GM12891 (cell line): ENCODE measurements at regions not wholly inside any gene's neighbourhood (a gene's known extent, or its start where the extent isn't known, plus 50 kb on each side); places are given as distances from the start of the nearest gene placed in this dataset.
"Not testable (repeated sequence)": the region's sequence is repeated elsewhere in the genome, so short reads cannot be mapped to it uniquely, and the experiment has no call there.

Experiments
- PAX5 ChIP-seq: IDR thresholded peaks from 2 replicates; pipeline ENCODE4 v1.6.1; 2011; ENCODE audit warnings: low read length, moderate library complexity, mild to moderate bottlenecking; ENCODE audit not compliant: insufficient read depth, severe bottlenecking
- POLR2A ChIP-seq: IDR thresholded peaks from 2 replicates; pipeline ENCODE4 v1.6.1; 2011; ENCODE audit warnings: low read depth, low read length, control low read depth
- POLR2AphosphoS5 ChIP-seq: IDR thresholded peaks from 2 replicates; pipeline ENCODE4 v1.6.1; 2011; ENCODE audit warnings: low read depth, low read length, control low read depth
- SPI1 ChIP-seq: IDR thresholded peaks from 2 replicates; pipeline ENCODE4 v1.6.1; 2011; ENCODE audit warnings: low read depth, low read length, control low read depth
- TAF1 ChIP-seq: IDR thresholded peaks from 2 replicates; pipeline ENCODE4 v1.6.1; 2011; ENCODE audit warnings: low read depth, low read length, control low read depth

- TF ChIP-seq POLR2A, POLR2AphosphoS5, SPI1, TAF1, PAX5: not testable (repeated sequence)
These were observed 262.5 kb downstream of the SMARCA2 start for GRCh38 chr9:2277644-2278043.
